ENCODE measurements at regions not wholly inside any gene's neighbourhood (a gene's known extent, or its start where the extent isn't known, plus 50 kb on each side); places are given as distances from the start of the nearest gene placed in this dataset.

DNA sequence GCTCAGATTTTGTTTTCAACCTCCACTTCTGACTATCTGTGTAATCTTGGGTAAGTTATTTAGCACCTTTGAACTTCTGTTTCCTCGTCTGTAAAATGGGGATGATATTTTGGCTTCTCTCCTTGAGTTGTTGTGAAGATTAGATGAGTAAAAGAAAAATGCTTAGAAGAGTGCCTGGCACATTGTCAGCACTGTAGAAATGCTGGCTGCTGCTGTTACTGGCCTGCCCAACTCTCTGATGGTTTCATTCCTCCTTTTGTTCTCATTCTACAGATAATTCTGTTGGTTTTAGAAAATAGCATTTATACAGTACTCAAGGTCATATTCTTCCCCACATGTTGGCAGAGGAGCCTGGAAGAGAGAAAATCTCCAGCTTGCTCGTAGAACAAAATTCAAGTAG, 547.2 kb upstream of the JAG1 start:
- TF ChIP-seq, protein P1, sequence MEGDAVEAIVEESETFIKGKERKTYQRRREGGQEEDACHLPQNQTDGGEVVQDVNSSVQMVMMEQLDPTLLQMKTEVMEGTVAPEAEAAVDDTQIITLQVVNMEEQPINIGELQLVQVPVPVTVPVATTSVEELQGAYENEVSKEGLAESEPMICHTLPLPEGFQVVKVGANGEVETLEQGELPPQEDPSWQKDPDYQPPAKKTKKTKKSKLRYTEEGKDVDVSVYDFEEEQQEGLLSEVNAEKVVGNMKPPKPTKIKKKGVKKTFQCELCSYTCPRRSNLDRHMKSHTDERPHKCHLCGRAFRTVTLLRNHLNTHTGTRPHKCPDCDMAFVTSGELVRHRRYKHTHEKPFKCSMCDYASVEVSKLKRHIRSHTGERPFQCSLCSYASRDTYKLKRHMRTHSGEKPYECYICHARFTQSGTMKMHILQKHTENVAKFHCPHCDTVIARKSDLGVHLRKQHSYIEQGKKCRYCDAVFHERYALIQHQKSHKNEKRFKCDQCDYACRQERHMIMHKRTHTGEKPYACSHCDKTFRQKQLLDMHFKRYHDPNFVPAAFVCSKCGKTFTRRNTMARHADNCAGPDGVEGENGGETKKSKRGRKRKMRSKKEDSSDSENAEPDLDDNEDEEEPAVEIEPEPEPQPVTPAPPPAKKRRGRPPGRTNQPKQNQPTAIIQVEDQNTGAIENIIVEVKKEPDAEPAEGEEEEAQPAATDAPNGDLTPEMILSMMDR (IDR thresholded peaks at IDR 0.05): no peak
- no peak for TF ChIP-seq POLR2A (IDR thresholded peaks at IDR 0.05)

Data from Peyer's patch (tissue), 4 donors.